Cardiac fibroblast (primary cell): ENCODE measurements at regions not wholly inside any gene's neighbourhood (a gene's known extent, or its start where the extent isn't known, plus 50 kb on each side); places are given as distances from the start of the nearest gene placed in this dataset.

Experiments
- DNase-seq, 2 donors: peaks; one replicate each; pipeline versions ENCODE4 v3.0.0 to v3.0.0-alpha.2; 2010; ENCODE audit warnings: low read depth in 2 of 2
- H3K4me3 ChIP-seq, 2 donors: replicated peaks in 1 of 2; 1 replicate in 1 of 2; 2 replicates in 1 of 2; pipeline ENCODE4 v1.5.1; 2011; ENCODE audit warnings: low read depth in 2 of 2, low read length in 2 of 2, mild to moderate bottlenecking in 2 of 2, moderate library complexity in 1 of 2
- TF ChIP-seq, protein P1 (sequence below): IDR thresholded peaks from one replicate; pipeline ENCODE4 v1.5.1; 2011; ENCODE audit warnings: low read depth, mild to moderate bottlenecking, low read length, inconsistent platforms

GRCh38 chr9:129236441-129237145, 58.5 kb upstream of the IER5L start:
- DNase-seq, result no peak
- H3K4me3 ChIP-seq, result no peak overlapping the region
- TF ChIP-seq, protein P1, sequence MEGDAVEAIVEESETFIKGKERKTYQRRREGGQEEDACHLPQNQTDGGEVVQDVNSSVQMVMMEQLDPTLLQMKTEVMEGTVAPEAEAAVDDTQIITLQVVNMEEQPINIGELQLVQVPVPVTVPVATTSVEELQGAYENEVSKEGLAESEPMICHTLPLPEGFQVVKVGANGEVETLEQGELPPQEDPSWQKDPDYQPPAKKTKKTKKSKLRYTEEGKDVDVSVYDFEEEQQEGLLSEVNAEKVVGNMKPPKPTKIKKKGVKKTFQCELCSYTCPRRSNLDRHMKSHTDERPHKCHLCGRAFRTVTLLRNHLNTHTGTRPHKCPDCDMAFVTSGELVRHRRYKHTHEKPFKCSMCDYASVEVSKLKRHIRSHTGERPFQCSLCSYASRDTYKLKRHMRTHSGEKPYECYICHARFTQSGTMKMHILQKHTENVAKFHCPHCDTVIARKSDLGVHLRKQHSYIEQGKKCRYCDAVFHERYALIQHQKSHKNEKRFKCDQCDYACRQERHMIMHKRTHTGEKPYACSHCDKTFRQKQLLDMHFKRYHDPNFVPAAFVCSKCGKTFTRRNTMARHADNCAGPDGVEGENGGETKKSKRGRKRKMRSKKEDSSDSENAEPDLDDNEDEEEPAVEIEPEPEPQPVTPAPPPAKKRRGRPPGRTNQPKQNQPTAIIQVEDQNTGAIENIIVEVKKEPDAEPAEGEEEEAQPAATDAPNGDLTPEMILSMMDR, result no peak

- no peak for DNase-seq
Observed at GRCh38 chr9:129235931-129236331, 57.9 kb upstream of the IER5L start.

GRCh38 chr9:129235041-129235930, 57.2 kb upstream of the IER5L start:
- no peak overlapping the region for H3K4me3 ChIP-seq
- TF ChIP-seq, protein P1, result no peak
- DNase-seq, result no peak

More at GRCh38 chr9:129235931-129236331, 57.9 kb upstream of the IER5L start:
- H3K4me3 ChIP-seq, result no peak overlapping the region
- TF ChIP-seq, protein P1, result no peak

DNA sequence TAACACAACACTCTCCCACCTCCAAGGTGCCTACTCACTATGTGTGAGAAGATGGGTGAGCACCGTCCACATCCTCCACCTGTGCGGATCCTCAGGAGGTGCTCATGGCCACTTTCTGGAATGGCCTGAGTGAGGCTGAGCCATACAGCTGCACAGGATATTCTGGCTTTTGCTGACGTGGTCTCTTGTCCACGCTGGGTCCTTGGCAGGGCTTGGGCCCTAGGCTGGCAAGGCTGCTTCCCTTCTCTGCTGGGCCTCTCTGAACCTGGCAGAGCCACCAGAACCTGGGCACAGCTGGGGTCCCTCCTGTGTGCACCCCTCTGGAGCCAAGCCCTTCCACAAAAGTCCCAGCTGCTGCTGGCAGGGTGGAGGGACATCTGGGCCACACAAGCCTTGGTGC, 56.4 kb upstream of the IER5L start:
- TF ChIP-seq, protein P1, result no peak
- no peak for DNase-seq
- no peak overlapping the region for H3K4me3 ChIP-seq

- TF ChIP-seq, protein P1, result no peak
- no peak overlapping the region for H3K4me3 ChIP-seq
- DNase-seq, result peak; percentile 63 to 88
Observed at GRCh38 chr9:129232839-129233591, 55.0 kb upstream of the IER5L start.

- TF ChIP-seq, protein P1, result no peak
- no peak overlapping the region for H3K4me3 ChIP-seq
- DNase-seq, result no peak
Observed at GRCh38 chr9:129231759-129232158, 53.7 kb upstream of the IER5L start.
